ENCODE measurements at regions not wholly inside any gene's neighbourhood (a gene's known extent, or its start where the extent isn't known, plus 50 kb on each side); places are given as distances from the start of the nearest gene placed in this dataset.
A peak's percentile ranks its signal among the peaks of the same experiment; 100 is the strongest.

DNA sequence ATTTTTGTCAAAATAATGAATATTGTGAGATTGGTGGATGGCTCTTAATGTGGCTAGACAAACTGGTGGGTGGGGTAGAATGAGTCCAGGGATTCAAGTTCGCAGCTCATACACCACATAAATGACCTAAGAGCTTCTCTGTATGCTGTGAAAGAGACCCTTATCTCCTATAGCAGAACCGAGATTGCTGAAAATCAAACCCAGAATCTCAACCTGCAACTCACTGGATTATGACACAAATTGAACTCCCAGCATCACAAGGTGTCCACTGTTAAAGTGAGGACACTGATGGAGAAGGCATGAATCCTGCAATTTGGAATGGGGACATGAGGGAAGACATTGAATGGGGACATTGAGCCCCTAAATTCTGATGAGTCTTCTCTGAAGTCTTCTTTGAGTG, 51.3 kb upstream of the CNKSR3 start:
- no peak overlapping the region for H3K4me3 ChIP-seq (ENCODE audit: control insufficient read depth in 1 of 7, extremely low read depth in 1 of 7, insufficient read depth in 4 of 7, low read depth in 2 of 7, low read length in 6 of 7)
- ChIA-PET CTCF (no interaction called here), POLR2A (no interaction called here)
- no peaks in the 10 kb centered on the region for H3K36me3 ChIP-seq (ENCODE audit: control insufficient read depth in 4 of 4, insufficient read depth in 4 of 4, low read length in 3 of 4)
- no CpG with 5 or more reads among the region's 2 CpGs for WGBS (ENCODE audit: insufficient coverage)
- no peak for DNase-seq
- H3K27me3 ChIP-seq (replicated peaks in 2 of 5; ENCODE audit: control insufficient read depth in 4 of 5, insufficient read depth in 5 of 5, low read length in 4 of 5) = no peaks in the 10 kb centered on the region
- H3K27ac ChIP-seq (ENCODE audit: insufficient read depth in 1 of 2, low read depth in 1 of 2, low read length in 2 of 2, poor library complexity in 1 of 2, severe bottlenecking in 2 of 2) = no peak overlapping the region
- H3K9me3 ChIP-seq (ENCODE audit: control extremely low read depth in 1 of 5, control insufficient read depth in 4 of 5, insufficient read depth in 2 of 5, low read depth in 1 of 5, low read length in 4 of 5) = peaks cover 0 to 4% (median 2%) of the 10 kb centered on the region in 5 experiments
- no peaks in the 10 kb centered on the region for H3K4me1 ChIP-seq (ENCODE audit: control extremely low read depth in 1 of 4, control insufficient read depth in 4 of 4, insufficient read depth in 4 of 4, low read length in 3 of 4)

GRCh38 chr6:154565331-154565730, 54.8 kb upstream of the CNKSR3 start:
- POLR2A ChIA-PET = no interaction called here

DNA sequence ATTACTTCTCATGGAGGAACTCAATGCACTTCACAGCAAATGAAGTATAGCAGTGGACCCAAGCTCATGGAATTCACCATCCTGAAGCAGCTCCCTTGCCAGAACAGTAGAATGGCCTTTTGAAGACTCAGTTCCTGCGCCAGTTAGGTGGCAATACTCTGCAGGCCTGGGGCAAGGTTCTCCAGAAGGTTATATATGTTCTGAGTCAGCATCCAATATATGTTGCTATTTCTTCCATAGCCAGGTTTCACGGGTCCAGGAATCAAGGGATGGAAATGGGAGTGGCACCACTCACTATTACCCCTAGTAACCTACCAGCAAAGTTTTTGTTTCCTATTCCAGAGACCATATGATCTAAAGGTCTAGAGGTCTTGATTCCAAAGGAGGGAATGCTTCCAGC, 56.4 kb upstream of the CNKSR3 start:
- H3K9me3 ChIP-seq (ENCODE audit: control extremely low read depth in 1 of 5, control insufficient read depth in 4 of 5, insufficient read depth in 2 of 5, low read depth in 1 of 5, low read length in 4 of 5) = peaks cover 0 to 2% (median 1%) of the 10 kb centered on the region in 5 experiments
- no peaks in the 10 kb centered on the region for H3K36me3 ChIP-seq (ENCODE audit: control insufficient read depth in 4 of 4, insufficient read depth in 4 of 4, low read length in 3 of 4)
- DNase-seq = no peak
- H3K4me3 ChIP-seq (ENCODE audit: control insufficient read depth in 1 of 7, extremely low read depth in 1 of 7, insufficient read depth in 4 of 7, low read depth in 2 of 7, low read length in 6 of 7) = no peak overlapping the region
- no peaks in the 10 kb centered on the region for H3K27me3 ChIP-seq (replicated peaks in 2 of 5; ENCODE audit: control insufficient read depth in 4 of 5, insufficient read depth in 5 of 5, low read length in 4 of 5)
- H3K27ac ChIP-seq (ENCODE audit: insufficient read depth in 1 of 2, low read depth in 1 of 2, low read length in 2 of 2, poor library complexity in 1 of 2, severe bottlenecking in 2 of 2) = no peak overlapping the region
- CTCF ChIA-PET = no interaction called here
- H3K4me1 ChIP-seq (ENCODE audit: control extremely low read depth in 1 of 4, control insufficient read depth in 4 of 4, insufficient read depth in 4 of 4, low read length in 3 of 4) = peaks cover 0 to 1% (median under 1%) of the 10 kb centered on the region in 4 experiments
- 100% methylated on average over 1 of the region's 2 CpGs for WGBS (ENCODE audit: insufficient coverage)
- POLR2A ChIA-PET = no interaction called here

More at GRCh38 chr6:154565331-154565730, 54.8 kb upstream of the CNKSR3 start:
- Histone ChIP-seq H3K27me3 (replicated peaks in 2 of 5; ENCODE audit: control insufficient read depth in 4 of 5, insufficient read depth in 5 of 5, low read length in 4 of 5) (no peaks in the 10 kb centered on the region), H3K4me1 (ENCODE audit: control extremely low read depth in 1 of 4, control insufficient read depth in 4 of 4, insufficient read depth in 4 of 4, low read length in 3 of 4) (no peaks in the 10 kb centered on the region), H3K36me3 (ENCODE audit: control insufficient read depth in 4 of 4, insufficient read depth in 4 of 4, low read length in 3 of 4) (no peaks in the 10 kb centered on the region), H3K9me3 (ENCODE audit: control extremely low read depth in 1 of 5, control insufficient read depth in 4 of 5, insufficient read depth in 2 of 5, low read depth in 1 of 5, low read length in 4 of 5) (peaks cover 0 to 4% (median 2%) of the 10 kb centered on the region in 5 experiments), H3K4me3 (ENCODE audit: control insufficient read depth in 1 of 7, extremely low read depth in 1 of 7, insufficient read depth in 4 of 7, low read depth in 2 of 7, low read length in 6 of 7) (no peak overlapping the region), H3K27ac (ENCODE audit: insufficient read depth in 1 of 2, low read depth in 1 of 2, low read length in 2 of 2, poor library complexity in 1 of 2, severe bottlenecking in 2 of 2) (no peak overlapping the region)
- CTCF ChIA-PET = no interaction called here
- no peak for DNase-seq
- WGBS (ENCODE audit: insufficient coverage) = 90% methylated on average over 5 of the region's 5 CpGs

GRCh38 chr6:154567695-154568220, 57.3 kb upstream of the CNKSR3 start:
- Histone ChIP-seq H3K27me3 (replicated peaks in 2 of 5; ENCODE audit: control insufficient read depth in 4 of 5, insufficient read depth in 5 of 5, low read length in 4 of 5) (no peaks in the 10 kb centered on the region), H3K36me3 (ENCODE audit: control insufficient read depth in 4 of 4, insufficient read depth in 4 of 4, low read length in 3 of 4) (no peaks in the 10 kb centered on the region), H3K4me1 (ENCODE audit: control extremely low read depth in 1 of 4, control insufficient read depth in 4 of 4, insufficient read depth in 4 of 4, low read length in 3 of 4) (peaks cover under 1 to 10% (median 5%) of the 10 kb centered on the region in 4 experiments), H3K4me3 (ENCODE audit: control insufficient read depth in 1 of 7, extremely low read depth in 1 of 7, insufficient read depth in 4 of 7, low read depth in 2 of 7, low read length in 6 of 7) (no peak overlapping the region), H3K9me3 (ENCODE audit: control extremely low read depth in 1 of 5, control insufficient read depth in 4 of 5, insufficient read depth in 2 of 5, low read depth in 1 of 5, low read length in 4 of 5) (no peaks in the 10 kb centered on the region), H3K27ac (ENCODE audit: insufficient read depth in 1 of 2, low read depth in 1 of 2, low read length in 2 of 2, poor library complexity in 1 of 2, severe bottlenecking in 2 of 2) (no peak overlapping the region)
- ChIA-PET POLR2A (no interaction called here), CTCF (no interaction called here)
- DNase-seq = no peak
- no CpG with 5 or more reads among the region's 6 CpGs for WGBS (ENCODE audit: insufficient coverage)

DNA sequence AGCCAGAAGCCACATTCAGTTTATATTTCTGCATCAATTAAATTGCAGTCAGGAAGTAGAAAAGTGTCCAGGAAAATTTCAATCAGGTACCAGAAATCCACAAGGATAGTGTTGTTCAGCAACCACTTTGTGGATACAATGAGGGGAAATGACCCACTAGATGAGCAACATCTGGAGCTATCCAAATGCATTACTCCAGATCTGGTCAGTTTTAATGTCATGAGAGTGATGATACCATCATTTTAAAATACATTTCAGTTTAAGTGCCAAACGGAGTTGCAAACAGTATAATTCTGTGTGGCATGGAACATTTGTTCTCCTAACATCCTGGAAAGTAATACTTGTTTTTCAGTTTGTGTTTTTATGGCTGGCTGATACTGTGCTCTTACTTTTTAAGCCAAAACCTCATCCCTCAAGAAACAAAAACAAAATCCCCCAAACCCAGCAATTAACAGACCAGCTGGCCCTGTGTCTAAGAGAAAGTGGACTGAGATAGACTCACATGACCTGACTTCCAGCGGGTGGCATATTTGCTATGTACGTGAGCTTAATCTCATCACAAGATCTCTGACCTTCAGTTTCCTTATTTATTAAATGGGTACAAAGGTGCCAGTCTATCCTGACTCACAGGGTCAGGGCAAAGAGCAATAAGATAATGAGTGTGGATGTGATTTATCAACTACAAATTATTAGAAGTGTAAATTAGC, 58.8 kb upstream of the CNKSR3 start:
- Histone ChIP-seq H3K27me3 (replicated peaks in 2 of 5; ENCODE audit: control insufficient read depth in 4 of 5, insufficient read depth in 5 of 5, low read length in 4 of 5) (no peaks in the 10 kb centered on the region), H3K27ac (ENCODE audit: insufficient read depth in 1 of 2, low read depth in 1 of 2, low read length in 2 of 2, poor library complexity in 1 of 2, severe bottlenecking in 2 of 2) (no peak overlapping the region), H3K4me3 (ENCODE audit: control insufficient read depth in 1 of 7, extremely low read depth in 1 of 7, insufficient read depth in 4 of 7, low read depth in 2 of 7, low read length in 6 of 7) (no peak overlapping the region), H3K36me3 (ENCODE audit: control insufficient read depth in 4 of 4, insufficient read depth in 4 of 4, low read length in 3 of 4) (no peaks in the 10 kb centered on the region), H3K9me3 (ENCODE audit: control extremely low read depth in 1 of 5, control insufficient read depth in 4 of 5, insufficient read depth in 2 of 5, low read depth in 1 of 5, low read length in 4 of 5) (no peaks in the 10 kb centered on the region), H3K4me1 (ENCODE audit: control extremely low read depth in 1 of 4, control insufficient read depth in 4 of 4, insufficient read depth in 4 of 4, low read length in 3 of 4) (peaks cover 4 to 14% (median 8%) of the 10 kb centered on the region in 4 experiments)
- ChIA-PET POLR2A (no interaction called here), CTCF (no interaction called here)
- WGBS (ENCODE audit: insufficient coverage) = no CpG with 5 or more reads among the region's 3 CpGs
- DNase-seq = peak in 1 of 3 donors; percentile 8

- CTCF ChIA-PET = no interaction called here
- no peak overlapping the region for H3K27ac ChIP-seq (ENCODE audit: insufficient read depth in 1 of 2, low read depth in 1 of 2, low read length in 2 of 2, poor library complexity in 1 of 2, severe bottlenecking in 2 of 2)
- no peaks in the 10 kb centered on the region for H3K36me3 ChIP-seq (ENCODE audit: control insufficient read depth in 4 of 4, insufficient read depth in 4 of 4, low read length in 3 of 4)
- no peak overlapping the region for H3K4me3 ChIP-seq (ENCODE audit: control insufficient read depth in 1 of 7, extremely low read depth in 1 of 7, insufficient read depth in 4 of 7, low read depth in 2 of 7, low read length in 6 of 7)
- H3K27me3 ChIP-seq (replicated peaks in 2 of 5; ENCODE audit: control insufficient read depth in 4 of 5, insufficient read depth in 5 of 5, low read length in 4 of 5) = no peaks in the 10 kb centered on the region
- H3K4me1 ChIP-seq (ENCODE audit: control extremely low read depth in 1 of 4, control insufficient read depth in 4 of 4, insufficient read depth in 4 of 4, low read length in 3 of 4) = peaks cover 4 to 14% (median 8%) of the 10 kb centered on the region in 4 experiments
- 100% methylated on average over 2 of the region's 2 CpGs for WGBS (ENCODE audit: insufficient coverage)
- DNase-seq = no peak
- POLR2A ChIA-PET = no interaction called here
- H3K9me3 ChIP-seq (ENCODE audit: control extremely low read depth in 1 of 5, control insufficient read depth in 4 of 5, insufficient read depth in 2 of 5, low read depth in 1 of 5, low read length in 4 of 5) = no peaks in the 10 kb centered on the region
Observed at GRCh38 chr6:154570505-154570904, 60.0 kb upstream of the CNKSR3 start.

DNA sequence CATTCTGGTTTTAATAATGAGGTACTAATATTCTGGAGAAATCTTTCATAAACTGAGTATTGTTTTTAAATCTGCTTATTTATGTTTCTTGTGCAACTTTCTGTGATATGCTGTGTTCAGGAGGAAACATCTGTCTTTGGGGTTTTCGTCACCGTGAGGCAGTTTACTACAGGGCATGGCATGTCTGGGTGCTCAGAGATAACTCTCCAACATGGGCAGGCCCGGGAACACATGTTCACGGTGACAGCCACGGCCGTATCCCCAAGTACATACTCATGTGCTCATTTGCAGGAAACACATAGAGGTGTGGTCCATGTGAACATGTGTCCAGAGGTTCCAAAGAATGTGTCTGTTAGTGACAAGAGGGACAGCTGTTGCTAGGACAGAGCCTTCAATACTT, 62.1 kb upstream of the CNKSR3 start:
- Histone ChIP-seq H3K9me3 (ENCODE audit: control extremely low read depth in 1 of 5, control insufficient read depth in 4 of 5, insufficient read depth in 2 of 5, low read depth in 1 of 5, low read length in 4 of 5) (no peaks in the 10 kb centered on the region), H3K4me3 (ENCODE audit: control insufficient read depth in 1 of 7, extremely low read depth in 1 of 7, insufficient read depth in 4 of 7, low read depth in 2 of 7, low read length in 6 of 7) (no peak overlapping the region), H3K27me3 (replicated peaks in 2 of 5; ENCODE audit: control insufficient read depth in 4 of 5, insufficient read depth in 5 of 5, low read length in 4 of 5) (no peaks in the 10 kb centered on the region), H3K36me3 (ENCODE audit: control insufficient read depth in 4 of 4, insufficient read depth in 4 of 4, low read length in 3 of 4) (no peaks in the 10 kb centered on the region), H3K27ac (ENCODE audit: insufficient read depth in 1 of 2, low read depth in 1 of 2, low read length in 2 of 2, poor library complexity in 1 of 2, severe bottlenecking in 2 of 2) (no peak overlapping the region), H3K4me1 (ENCODE audit: control extremely low read depth in 1 of 4, control insufficient read depth in 4 of 4, insufficient read depth in 4 of 4, low read length in 3 of 4) (peaks cover 4 to 14% (median 8%) of the 10 kb centered on the region in 4 experiments)
- DNase-seq = peak; percentile 90 to 100 (median 99)
- ChIA-PET CTCF (interaction anchor here (1.6 kb wide), 1 partner anchor 15 kb away, joined by 4 read pairs; no protein-coding TSS in a partner anchor), POLR2A (interaction anchor here (0.5 kb wide), 1 partner anchor 179 kb away, joined by 3 read pairs; no protein-coding TSS in a partner anchor)
- whole genome bisulfite sequencing (ENCODE audit: insufficient coverage) = 4% methylated on average over 4 of the region's 6 CpGs

All from common myeloid progenitor, CD34-positive (primary cell).